Amygdala (tissue), 56 donors: ENCODE measurements at regions not wholly inside any gene's neighbourhood (a gene's known extent, or its start where the extent isn't known, plus 50 kb on each side); places are given as distances from the start of the nearest gene placed in this dataset.

Experiments
- DNase-seq, 56 donors: peaks; one replicate each; lab custom pipeline; 2025; lab: John Stamatoyannopoulos, UW

- no peak for DNase-seq
Measured at GRCh38 chr1:188427642-188428041, 1598.9 kb downstream of the PLA2G4A start.

- no peak for DNase-seq
Measured at GRCh38 chr1:188429386-188429785, 1600.6 kb downstream of the PLA2G4A start.

- DNase-seq: no peak
Measured at GRCh38 chr1:188432427-188432826, 1603.7 kb downstream of the PLA2G4A start.

GRCh38 chr1:188433425-188433824, 1604.7 kb downstream of the PLA2G4A start:
- no peak for DNase-seq

GRCh38 chr1:188444526-188444925, 1615.8 kb downstream of the PLA2G4A start:
- DNase-seq: no peak

- DNase-seq: no peak
Measured at GRCh38 chr1:188462837-188463236, 1634.1 kb downstream of the PLA2G4A start.

GRCh38 chr1:188463919-188464318, 1635.2 kb downstream of the PLA2G4A start:
- no peak for DNase-seq

GRCh38 chr1:188466539-188466938, 1637.8 kb downstream of the PLA2G4A start:
- DNase-seq: no peak

GRCh38 chr1:188476606-188477005, 1647.9 kb downstream of the PLA2G4A start:
- DNase-seq: no peak

- DNase-seq: no peak
Measured at GRCh38 chr1:188489336-188490112, 1660.8 kb downstream of the PLA2G4A start.

- DNase-seq: no peak
Measured at GRCh38 chr1:188496506-188496905, 1667.8 kb downstream of the PLA2G4A start.

- no peak for DNase-seq
Measured at GRCh38 chr1:188497020-188497419, 1668.3 kb downstream of the PLA2G4A start.

- no peak for DNase-seq
Measured at GRCh38 chr1:188499690-188500089, 1670.9 kb downstream of the PLA2G4A start.

- DNase-seq: no peak
Measured at GRCh38 chr1:188514917-188515316, 1686.2 kb downstream of the PLA2G4A start.

GRCh38 chr1:188517139-188517538, 1688.4 kb downstream of the PLA2G4A start:
- no peak for DNase-seq

GRCh38 chr1:188551176-188551575, 1722.4 kb downstream of the PLA2G4A start:
- no peak for DNase-seq

- DNase-seq: no peak
Measured at GRCh38 chr1:188557053-188557452, 1728.3 kb downstream of the PLA2G4A start.

- DNase-seq: no peak
Measured at GRCh38 chr1:188582911-188583532, 1754.3 kb downstream of the PLA2G4A start.

GRCh38 chr1:188584119-188584518, 1755.4 kb downstream of the PLA2G4A start:
- DNase-seq: no peak

GRCh38 chr1:188590641-188591040, 1761.9 kb downstream of the PLA2G4A start:
- no peak for DNase-seq

- DNase-seq: no peak
Measured at GRCh38 chr1:188594542-188595235, 1765.9 kb downstream of the PLA2G4A start.

- no peak for DNase-seq
Measured at GRCh38 chr1:188599313-188599712, 1770.6 kb downstream of the PLA2G4A start.
